Upper lobe of right lung (tissue), 1 donor: ENCODE measurements at regions not wholly inside any gene's neighbourhood (a gene's known extent, or its start where the extent isn't known, plus 50 kb on each side); places are given as distances from the start of the nearest gene placed in this dataset.

ENCODE experiments used
- ATAC-seq: fragments of 200-7000 bp; cut with Tn5 transposase; one replicate; pipeline ENCODE4 v1.9.1; 2020; ENCODE audit warnings: mild to moderate bottlenecking, moderate library complexity
- DNase-seq: peaks from one replicate; pipeline ENCODE4 v3.0.0-alpha.2; 2020
- H3K27ac ChIP-seq: fragments of 200-600 bp; one replicate; pipeline ENCODE4 v1.8.0; 2022
- H3K27me3 ChIP-seq: fragments of 200-600 bp; one replicate; pipeline ENCODE4 v1.8.0; 2022; ENCODE audit warnings: mild to moderate bottlenecking
- H3K36me3 ChIP-seq: fragments of 200-600 bp; one replicate; pipeline ENCODE4 v1.8.0; 2022
- H3K4me1 ChIP-seq: fragments of 200-600 bp; one replicate; pipeline ENCODE4 v1.8.0; 2022
- H3K4me3 ChIP-seq: fragments of 200-600 bp; one replicate; pipeline ENCODE4 v1.8.0; 2022; ENCODE audit warnings: mild to moderate bottlenecking
- H3K9me3 ChIP-seq: fragments of 200-600 bp; one replicate; pipeline ENCODE4 v1.8.0; 2022
- intact Hi-C: fragments of 100-400 bp; cut with DNase I; formaldehyde crosslinking; loops from one replicate; pipeline ENCODE4 v1.11.0; 2022
- TF ChIP-seq, protein P1 (sequence below): fragments of 200-600 bp; IDR thresholded peaks from one replicate; pipeline ENCODE4 v1.8.0; 2022; ENCODE audit warnings: antibody characterized with exemption
- donor health status: DM: no; HTN: yes; CAD: no; lungs with severe emphysema.

DNA sequence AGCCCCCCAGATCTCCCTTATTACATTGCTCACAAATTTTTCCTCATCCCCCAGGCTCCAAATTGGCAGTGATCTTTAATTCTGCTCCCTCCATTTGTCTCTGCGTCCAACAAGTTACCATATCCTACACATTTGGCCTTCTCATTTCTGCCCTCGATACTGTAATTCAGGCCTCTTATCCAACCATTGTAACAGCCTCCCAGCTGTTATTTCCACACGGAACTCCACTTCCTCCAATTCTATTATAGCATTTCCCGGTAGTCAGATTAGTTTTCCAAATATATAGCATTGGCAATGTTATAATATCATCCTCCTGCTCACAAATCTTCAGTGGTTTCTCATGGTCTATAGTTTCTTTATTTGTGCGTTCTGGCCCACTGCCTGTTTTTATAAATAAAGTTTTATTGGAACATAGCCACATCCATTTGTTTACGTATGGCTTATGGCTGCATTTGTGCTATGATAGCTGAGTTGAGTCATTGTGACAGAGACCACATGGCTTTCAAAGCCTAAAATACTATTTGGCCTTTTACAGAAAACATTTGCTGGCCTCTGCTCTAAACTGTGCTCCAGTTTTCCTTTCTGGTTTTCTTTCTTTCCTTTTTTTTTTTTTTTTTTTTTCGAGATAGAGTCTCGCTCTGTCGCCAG, 126.5 kb upstream of the ZNF438 start:
- no peaks in the 10 kb centered on the region for H3K27me3 ChIP-seq
- H3K4me1 ChIP-seq: peaks cover 12% of the 10 kb centered on the region
- TF ChIP-seq, protein P1, sequence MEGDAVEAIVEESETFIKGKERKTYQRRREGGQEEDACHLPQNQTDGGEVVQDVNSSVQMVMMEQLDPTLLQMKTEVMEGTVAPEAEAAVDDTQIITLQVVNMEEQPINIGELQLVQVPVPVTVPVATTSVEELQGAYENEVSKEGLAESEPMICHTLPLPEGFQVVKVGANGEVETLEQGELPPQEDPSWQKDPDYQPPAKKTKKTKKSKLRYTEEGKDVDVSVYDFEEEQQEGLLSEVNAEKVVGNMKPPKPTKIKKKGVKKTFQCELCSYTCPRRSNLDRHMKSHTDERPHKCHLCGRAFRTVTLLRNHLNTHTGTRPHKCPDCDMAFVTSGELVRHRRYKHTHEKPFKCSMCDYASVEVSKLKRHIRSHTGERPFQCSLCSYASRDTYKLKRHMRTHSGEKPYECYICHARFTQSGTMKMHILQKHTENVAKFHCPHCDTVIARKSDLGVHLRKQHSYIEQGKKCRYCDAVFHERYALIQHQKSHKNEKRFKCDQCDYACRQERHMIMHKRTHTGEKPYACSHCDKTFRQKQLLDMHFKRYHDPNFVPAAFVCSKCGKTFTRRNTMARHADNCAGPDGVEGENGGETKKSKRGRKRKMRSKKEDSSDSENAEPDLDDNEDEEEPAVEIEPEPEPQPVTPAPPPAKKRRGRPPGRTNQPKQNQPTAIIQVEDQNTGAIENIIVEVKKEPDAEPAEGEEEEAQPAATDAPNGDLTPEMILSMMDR: no peak
- DNase-seq (no peak), ATAC-seq (no peak)
- intact Hi-C loops: no loop called here
- no peaks in the 10 kb centered on the region for H3K36me3 ChIP-seq
- no peak overlapping the region for H3K27ac ChIP-seq
- H3K9me3 ChIP-seq: no peaks in the 10 kb centered on the region
- H3K4me3 ChIP-seq: no peak overlapping the region

DNA sequence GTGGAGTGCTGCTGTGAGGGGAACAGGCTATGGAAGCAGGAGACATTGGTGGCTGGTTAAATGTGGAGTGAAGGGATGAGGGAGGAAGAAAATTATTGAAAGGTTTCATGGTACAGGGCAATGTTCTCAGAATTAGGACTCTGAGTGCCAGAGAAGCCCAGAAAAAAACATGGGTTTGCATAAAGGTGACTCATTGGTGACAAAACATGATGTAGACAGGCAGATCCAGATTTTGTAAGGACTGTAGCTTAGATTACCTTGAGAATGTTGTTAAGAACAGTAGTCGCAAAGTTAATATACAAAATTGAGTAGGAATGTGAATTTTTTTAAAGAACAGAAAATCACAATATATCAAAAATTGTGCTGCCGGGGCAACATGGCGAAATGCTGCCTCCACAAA, 134.9 kb upstream of the ZNF438 start:
- TF ChIP-seq, protein P1: no peak
- Histone ChIP-seq H3K27me3 (no peaks in the 10 kb centered on the region), H3K4me1 (no peaks in the 10 kb centered on the region), H3K36me3 (no peaks in the 10 kb centered on the region), H3K4me3 (no peak overlapping the region), H3K9me3 (no peaks in the 10 kb centered on the region), H3K27ac (no peak overlapping the region)
- ATAC-seq (no peak), DNase-seq (no peak)
- intact Hi-C loops: no loop called here

DNA sequence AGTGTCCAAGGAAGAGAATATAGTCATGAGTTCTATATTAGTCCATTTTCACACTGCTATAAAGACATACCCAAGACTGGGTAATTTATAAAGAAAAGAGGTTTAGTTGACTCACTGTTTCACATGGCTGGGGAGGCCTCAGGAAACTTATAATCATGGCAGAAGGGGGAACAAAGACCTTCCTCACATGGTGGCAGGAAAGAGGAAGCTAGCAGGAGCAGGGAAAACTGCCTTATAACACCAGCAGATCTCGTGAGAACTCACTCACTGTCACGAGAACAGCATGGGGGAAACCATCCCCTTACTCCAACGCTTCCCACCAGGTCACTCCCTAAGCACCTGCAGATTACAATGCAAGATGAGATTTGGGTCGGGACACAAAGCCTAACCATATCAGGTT, 139.0 kb upstream of the ZNF438 start:
- DNase-seq (no peak), ATAC-seq (no peak)
- Histone ChIP-seq H3K27me3 (no peaks in the 10 kb centered on the region), H3K4me1 (no peaks in the 10 kb centered on the region), H3K4me3 (no peak overlapping the region), H3K9me3 (no peaks in the 10 kb centered on the region), H3K36me3 (no peaks in the 10 kb centered on the region), H3K27ac (no peak overlapping the region)
- TF ChIP-seq, protein P1: no peak
- intact Hi-C loops: no loop called here

DNA sequence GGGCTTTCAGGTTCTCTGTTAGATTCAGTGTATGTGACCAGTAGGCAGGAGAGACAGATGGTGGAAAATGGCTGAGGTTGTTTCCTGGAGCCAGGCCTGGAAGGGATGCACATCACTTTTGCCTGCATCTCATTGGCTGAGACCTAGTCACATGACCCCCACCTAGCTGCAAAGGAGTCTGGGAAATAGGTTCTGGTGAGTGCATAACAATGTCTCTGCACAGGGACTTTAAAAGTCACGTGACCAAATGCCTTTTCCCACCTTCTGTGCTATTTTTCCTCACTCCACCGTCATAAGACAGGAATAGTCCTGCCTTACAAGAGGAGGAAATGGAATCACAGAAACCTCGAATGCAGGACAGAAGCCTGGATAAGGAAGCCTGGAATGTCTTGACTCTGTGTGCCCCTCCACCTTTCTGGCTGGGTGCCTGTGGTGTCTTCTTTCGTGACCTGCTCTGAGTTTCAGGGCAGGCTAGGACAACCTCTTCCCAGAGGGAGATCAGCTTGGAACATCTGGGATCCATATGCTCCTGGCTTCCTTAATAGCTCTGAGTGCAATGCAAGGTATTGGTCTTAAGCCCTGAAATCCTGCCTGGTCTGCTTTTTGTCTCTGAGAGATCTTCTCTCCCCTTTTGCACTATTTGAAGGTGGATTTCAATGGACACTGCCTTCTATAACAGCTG, 139.9 kb upstream of the ZNF438 start:
- H3K9me3 ChIP-seq: no peaks in the 10 kb centered on the region
- no peaks in the 10 kb centered on the region for H3K4me1 ChIP-seq
- ATAC-seq (no peak), DNase-seq (no peak)
- H3K36me3 ChIP-seq: no peaks in the 10 kb centered on the region
- intact Hi-C loops: no loop called here
- TF ChIP-seq, protein P1: no peak
- no peak overlapping the region for H3K27ac ChIP-seq
- no peak overlapping the region for H3K4me3 ChIP-seq
- H3K27me3 ChIP-seq: no peaks in the 10 kb centered on the region

DNA sequence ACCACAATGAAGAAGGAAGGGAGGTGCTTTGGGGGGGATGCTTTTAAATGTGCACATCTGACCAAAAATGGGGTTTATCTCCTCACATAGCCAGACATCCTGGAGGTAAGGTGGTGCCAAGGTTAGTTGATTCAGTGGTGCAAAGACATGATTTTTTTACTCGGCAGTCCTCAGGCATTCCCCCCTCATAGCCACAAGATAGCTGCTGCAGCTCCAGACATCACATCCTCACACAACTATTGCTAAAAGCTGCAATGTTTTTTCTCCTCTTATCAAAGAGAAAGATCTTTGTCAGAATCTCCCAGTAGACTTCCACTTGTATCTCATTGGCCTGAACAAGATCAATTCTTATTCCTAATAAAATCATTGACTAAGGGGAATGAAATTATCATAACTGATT, 141.3 kb upstream of the ZNF438 start:
- Histone ChIP-seq H3K36me3 (no peaks in the 10 kb centered on the region), H3K27ac (no peak overlapping the region), H3K9me3 (no peaks in the 10 kb centered on the region), H3K4me1 (no peaks in the 10 kb centered on the region), H3K27me3 (no peaks in the 10 kb centered on the region), H3K4me3 (no peak overlapping the region)
- DNase-seq (no peak), ATAC-seq (no peak)
- intact Hi-C loops: no loop called here
- TF ChIP-seq, protein P1: no peak
